H9 (cell line): ENCODE measurements at regions not wholly inside any gene's neighbourhood (a gene's known extent, or its start where the extent isn't known, plus 50 kb on each side); places are given as distances from the start of the nearest gene placed in this dataset.

ENCODE experiments used
- DNase-seq: peaks from one replicate; pipeline ENCODE4 v3.0.0-alpha.2; 2017
- H2AFZ ChIP-seq: one replicate; pipeline ENCODE4 v1.6.1; 2013; ENCODE audit warnings: mild to moderate bottlenecking, low read length, control low read depth, moderate library complexity
- H2AK5ac ChIP-seq: 2 replicates; pipeline ENCODE4 v1.6.1; 2013; ENCODE audit warnings: low read length, control low read depth, mixed read lengths; ENCODE audit not compliant: insufficient read length
- H2BK120ac ChIP-seq: one replicate; pipeline ENCODE4 v1.6.1; 2013; ENCODE audit warnings: low read depth, mild to moderate bottlenecking, low read length, control low read depth, inconsistent platforms; ENCODE audit not compliant: poor library complexity, severe bottlenecking
- H2BK12ac ChIP-seq: 2 replicates; pipeline ENCODE4 v1.6.1; 2013; ENCODE audit warnings: low read length, control low read depth, mixed read lengths, low read depth; ENCODE audit not compliant: insufficient read length
- H2BK15ac ChIP-seq: 2 replicates; pipeline ENCODE4 v1.6.1; 2013; ENCODE audit warnings: low read depth, low read length, control low read depth
- H2BK20ac ChIP-seq: one replicate; pipeline ENCODE4 v1.6.1; 2013; ENCODE audit warnings: low read depth, mild to moderate bottlenecking, low read length, control low read depth, inconsistent platforms; ENCODE audit not compliant: poor library complexity, severe bottlenecking
- H2BK5ac ChIP-seq: 2 replicates; pipeline ENCODE4 v1.6.1; 2013; ENCODE audit warnings: low read length, control low read depth, mixed read lengths; ENCODE audit not compliant: insufficient read length
- H3K14ac ChIP-seq: 2 replicates; pipeline ENCODE4 v1.6.1; 2013; ENCODE audit warnings: low read length, control low read depth; ENCODE audit not compliant: insufficient read depth
- H3K18ac ChIP-seq: 2 replicates; pipeline ENCODE4 v1.6.1; 2013; ENCODE audit warnings: low read depth, mild to moderate bottlenecking, mixed read lengths, low read length, control low read depth; ENCODE audit not compliant: insufficient read length
- H3K23ac ChIP-seq: 2 replicates; pipeline ENCODE4 v1.6.1; 2013; ENCODE audit warnings: low read length, control low read depth, mixed read lengths, low read depth; ENCODE audit not compliant: insufficient read length
- H3K23me2 ChIP-seq: 2 replicates; pipeline ENCODE4 v1.6.1; 2013; ENCODE audit warnings: low read depth, mild to moderate bottlenecking, mixed read lengths, low read length, control low read depth; ENCODE audit not compliant: insufficient read length, poor library complexity, severe bottlenecking
- H3K27ac ChIP-seq: 2 replicates; pipeline ENCODE4 v1.5.1; 2013; ENCODE audit warnings: low read length, control low read depth, mixed read lengths, low read depth; ENCODE audit not compliant: insufficient read length
- H3K27me3 ChIP-seq: 2 replicates; pipeline ENCODE4 v1.6.1; 2013; ENCODE audit warnings: low read length, control low read depth, inconsistent platforms; ENCODE audit not compliant: insufficient read depth
- H3K4ac ChIP-seq: 2 replicates; pipeline ENCODE4 v1.6.1; 2013; ENCODE audit warnings: low read depth, mild to moderate bottlenecking, control low read depth, inconsistent platforms, low read length, moderate library complexity
- H3K4me1 ChIP-seq: 2 replicates; pipeline ENCODE4 v1.6.1; 2013; ENCODE audit warnings: low read length, control low read depth, inconsistent platforms; ENCODE audit not compliant: insufficient read depth
- H3K4me2 ChIP-seq: 2 replicates; pipeline ENCODE4 v1.6.1; 2013; ENCODE audit warnings: low read length, control low read depth, mixed read lengths; ENCODE audit not compliant: insufficient read length, insufficient read depth
- H3K56ac ChIP-seq: 2 replicates; pipeline ENCODE4 v1.6.1; 2013; ENCODE audit warnings: low read depth, mild to moderate bottlenecking, mixed read lengths, low read length, control low read depth; ENCODE audit not compliant: insufficient read length
- H3K79me1 ChIP-seq: 2 replicates; pipeline ENCODE4 v1.6.1; 2013; ENCODE audit warnings: low read depth, mild to moderate bottlenecking, moderate library complexity, low read length, control low read depth, inconsistent platforms; ENCODE audit not compliant: insufficient read depth, poor library complexity, severe bottlenecking
- H3K79me2 ChIP-seq: 2 replicates; pipeline ENCODE4 v1.6.1; 2013; ENCODE audit warnings: low read length, control low read depth, inconsistent platforms; ENCODE audit not compliant: insufficient read depth
- H3K9ac ChIP-seq: 2 replicates; pipeline ENCODE4 v1.6.1; 2013; ENCODE audit warnings: low read length, control low read depth, mixed read lengths; ENCODE audit not compliant: insufficient read length; ENCODE audit errors: extremely low read depth
- H3K9me3 ChIP-seq: one replicate; pipeline ENCODE4 v1.6.1; 2013; ENCODE audit warnings: low read depth, low read length, inconsistent platforms; ENCODE audit not compliant: control insufficient read depth
- H3T11ph ChIP-seq: one replicate; pipeline ENCODE4 v1.6.1; 2013; ENCODE audit warnings: mild to moderate bottlenecking, low read length, control low read depth, inconsistent platforms
- H4K20me1 ChIP-seq: one replicate; pipeline ENCODE4 v1.6.1; 2013; ENCODE audit not compliant: control insufficient read depth, insufficient read length, insufficient read depth
- H4K5ac ChIP-seq: 2 replicates; pipeline ENCODE4 v1.6.1; 2013; ENCODE audit warnings: low read depth, mild to moderate bottlenecking, mixed read lengths, low read length, control low read depth; ENCODE audit not compliant: insufficient read length
- H4K8ac ChIP-seq: replicated peaks from 2 replicates; pipeline ENCODE4 v1.6.1; 2013; ENCODE audit warnings: low read length, control low read depth, mixed read lengths, low read depth; ENCODE audit not compliant: insufficient read length
- H4K91ac ChIP-seq: 2 replicates; pipeline ENCODE4 v1.6.1; 2013; ENCODE audit warnings: low read depth, mild to moderate bottlenecking, moderate library complexity, mixed read lengths, low read length, control low read depth; ENCODE audit not compliant: insufficient read length
- H3K27ac Mint-ChIP-seq, 3 experiments: 2 replicates in 2 of 3; 3 replicates in 1 of 3; pipeline ENCODE4 v1.8.0; 2020 to 2021; ENCODE audit warnings: mixed read lengths in 3 of 3, mild to moderate bottlenecking in 1 of 3, moderate library complexity in 1 of 3
- H3K27me3 Mint-ChIP-seq: 2 replicates; pipeline ENCODE4 v1.8.0; 2021; ENCODE audit warnings: low read depth, mild to moderate bottlenecking, moderate library complexity, mixed read lengths
- H3K36me3 Mint-ChIP-seq, 3 experiments: 2 replicates in 2 of 3; 3 replicates in 1 of 3; pipeline ENCODE4 v1.8.0; 2020 to 2021; ENCODE audit warnings: low read depth in 3 of 3, mixed read lengths in 3 of 3; ENCODE audit not compliant: insufficient read depth in 1 of 3
- H3K4me1 Mint-ChIP-seq, 2 experiments: 2 replicates each; pipeline ENCODE4 v1.8.0; 2020; ENCODE audit warnings: mixed read lengths in 2 of 2
- H3K4me3 Mint-ChIP-seq, 2 experiments: 2 replicates in 1 of 2; 3 replicates in 1 of 2; pipeline ENCODE4 v1.8.0; 2020 to 2021; ENCODE audit warnings: mild to moderate bottlenecking in 2 of 2, mixed read lengths in 2 of 2, moderate library complexity in 1 of 2
- H3K9me3 Mint-ChIP-seq, 2 experiments: 2 replicates in 1 of 2; 3 replicates in 1 of 2; pipeline ENCODE4 v1.8.0; 2020; ENCODE audit warnings: mild to moderate bottlenecking in 2 of 2, mixed read lengths in 2 of 2, moderate library complexity in 1 of 2
- TF ChIP-seq, protein P1 (sequence below): fragments of 200-600 bp; sonication (generic); conservative IDR thresholded peaks from 3 replicates; pipeline ENCODE4 v1.8.0; 2021; ENCODE audit warnings: antibody characterized with exemption, mild to moderate bottlenecking

- H4K8ac ChIP-seq: no peak overlapping the region
- H3K4me1 Mint-ChIP-seq: peaks cover 5 to 10% of the 10 kb centered on the region in 2 experiments
- H3K27ac Mint-ChIP-seq: peak overlapping the region in 1 of 3 experiments; percentile 57; a peak in 1 of 7 replicates
- H3K4me1 ChIP-seq: no peaks in the 10 kb centered on the region; the same call in 1 of the 2 replicates
- no peak overlapping the region for H2BK12ac ChIP-seq
- H3K14ac ChIP-seq: no peak overlapping the region
- no peak overlapping the region for H3T11ph ChIP-seq
- H3K79me1 ChIP-seq: no peaks in the 10 kb centered on the region
- H3K27me3 Mint-ChIP-seq: peaks cover 1% of the 10 kb centered on the region
- H2AK5ac ChIP-seq: no peak overlapping the region
- no peak overlapping the region for H4K5ac ChIP-seq
- no peak overlapping the region for H3K27ac ChIP-seq
- no peak overlapping the region for H2BK15ac ChIP-seq
- H3K9ac ChIP-seq: no peak overlapping the region
- H3K9me3 Mint-ChIP-seq: no peaks in the 10 kb centered on the region; a peak in 1 of 5 replicates
- no peak overlapping the region for H3K4me2 ChIP-seq
- no peaks in the 10 kb centered on the region for H3K23me2 ChIP-seq
- TF ChIP-seq, protein P1, sequence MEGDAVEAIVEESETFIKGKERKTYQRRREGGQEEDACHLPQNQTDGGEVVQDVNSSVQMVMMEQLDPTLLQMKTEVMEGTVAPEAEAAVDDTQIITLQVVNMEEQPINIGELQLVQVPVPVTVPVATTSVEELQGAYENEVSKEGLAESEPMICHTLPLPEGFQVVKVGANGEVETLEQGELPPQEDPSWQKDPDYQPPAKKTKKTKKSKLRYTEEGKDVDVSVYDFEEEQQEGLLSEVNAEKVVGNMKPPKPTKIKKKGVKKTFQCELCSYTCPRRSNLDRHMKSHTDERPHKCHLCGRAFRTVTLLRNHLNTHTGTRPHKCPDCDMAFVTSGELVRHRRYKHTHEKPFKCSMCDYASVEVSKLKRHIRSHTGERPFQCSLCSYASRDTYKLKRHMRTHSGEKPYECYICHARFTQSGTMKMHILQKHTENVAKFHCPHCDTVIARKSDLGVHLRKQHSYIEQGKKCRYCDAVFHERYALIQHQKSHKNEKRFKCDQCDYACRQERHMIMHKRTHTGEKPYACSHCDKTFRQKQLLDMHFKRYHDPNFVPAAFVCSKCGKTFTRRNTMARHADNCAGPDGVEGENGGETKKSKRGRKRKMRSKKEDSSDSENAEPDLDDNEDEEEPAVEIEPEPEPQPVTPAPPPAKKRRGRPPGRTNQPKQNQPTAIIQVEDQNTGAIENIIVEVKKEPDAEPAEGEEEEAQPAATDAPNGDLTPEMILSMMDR: no peak
- no peak overlapping the region for H3K23ac ChIP-seq
- no peak overlapping the region for H2BK5ac ChIP-seq
- H4K20me1 ChIP-seq: no peaks in the 10 kb centered on the region
- no peak overlapping the region for H2BK20ac ChIP-seq
- no peaks in the 10 kb centered on the region for H3K9me3 ChIP-seq
- no peaks in the 10 kb centered on the region for H3K27me3 ChIP-seq
- no peak overlapping the region for H2BK120ac ChIP-seq
- no peak overlapping the region for H3K4ac ChIP-seq
- H3K18ac ChIP-seq: no peak overlapping the region
- no peak for DNase-seq
- H4K91ac ChIP-seq: no peak overlapping the region
- H2AFZ ChIP-seq: no peak overlapping the region
- H3K56ac ChIP-seq: no peak overlapping the region
- H3K36me3 Mint-ChIP-seq: no peaks in the 10 kb centered on the region; a peak in 1 of 7 replicates
- no peak overlapping the region for H3K4me3 Mint-ChIP-seq
- no peaks in the 10 kb centered on the region for H3K79me2 ChIP-seq
Observed at GRCh38 chr1:48115835-48116234, 106.7 kb upstream of the SLC5A9 start.
